Activated T-cell treated with anti-CD3 and anti-CD28 coated beads, Interleukin-2, amount 50 U/mL, for 4 hours (primary cell): ENCODE measurements at regions not wholly inside any gene's neighbourhood (a gene's known extent, or its start where the extent isn't known, plus 50 kb on each side); places are given as distances from the start of the nearest gene placed in this dataset.
"Not testable (repeated sequence)": the region's sequence is repeated elsewhere in the genome, so short reads cannot be mapped to it uniquely, and the experiment has no call there.

ENCODE experiments used
- ATAC-seq, 2 donors: fragments of 200-7000 bp; cut with Tn5 transposase; one replicate each; pipeline ENCODE4 v1.10.0; 2021
- DNase-seq: peaks from one replicate; pipeline ENCODE4 v3.0.0-alpha.2; 2020
- H3K27me3 Mint-ChIP-seq: one replicate; pipeline ENCODE4 v1.8.0; 2021; ENCODE audit warnings: low read depth, mixed read lengths
- H3K36me3 Mint-ChIP-seq: one replicate; pipeline ENCODE4 v1.8.0; 2022; ENCODE audit warnings: mixed read lengths; ENCODE audit not compliant: insufficient read depth
- H3K4me1 Mint-ChIP-seq: one replicate; pipeline ENCODE4 v1.8.0; 2021; ENCODE audit warnings: low read depth, mixed read lengths
- H3K4me3 Mint-ChIP-seq: one replicate; pipeline ENCODE4 v1.8.0; 2021; ENCODE audit warnings: mild to moderate bottlenecking, moderate library complexity, mixed read lengths
- H3K9me3 Mint-ChIP-seq: one replicate; pipeline ENCODE4 v1.8.0; 2021; ENCODE audit warnings: mixed read lengths

GRCh38 chr11:3583476-3583875 lies 58.3 kb downstream of the ART5 start:
- H3K4me1 Mint-ChIP-seq, H3K36me3 Mint-ChIP-seq, H3K4me3 Mint-ChIP-seq, DNase-seq, ATAC-seq, H3K9me3 Mint-ChIP-seq: not testable (repeated sequence)
- peaks cover 31% of the 10 kb centered on the region for H3K27me3 Mint-ChIP-seq

GRCh38 chr11:3581389-3581725 lies 60.4 kb downstream of the ART5 start:
- Mint-ChIP-seq H3K4me3 (peak overlapping the region; percentile 58), H3K27me3 (peaks cover 31% of the 10 kb centered on the region)
- not testable (repeated sequence) for DNase-seq, H3K36me3 Mint-ChIP-seq, ATAC-seq, H3K4me1 Mint-ChIP-seq, H3K9me3 Mint-ChIP-seq

GRCh38 chr11:3580487-3581388 lies 61.1 kb downstream of the ART5 start:
- DNase-seq (peak; percentile 64), ATAC-seq (peak in 1 of 2 donors; percentile 69)
- not testable (repeated sequence) for H3K4me1 Mint-ChIP-seq, H3K36me3 Mint-ChIP-seq, H3K9me3 Mint-ChIP-seq
- Mint-ChIP-seq H3K4me3 (peak overlapping the region; percentile 75), H3K27me3 (peaks cover 32% of the 10 kb centered on the region)

GRCh38 chr11:3579600-3580459 lies 62.0 kb downstream of the ART5 start:
- Mint-ChIP-seq H3K27me3 (peaks cover 32% of the 10 kb centered on the region), H3K4me3 (peak overlapping the region; percentile 75)
- not testable (repeated sequence) for ATAC-seq, H3K4me1 Mint-ChIP-seq, H3K9me3 Mint-ChIP-seq, DNase-seq, H3K36me3 Mint-ChIP-seq

GRCh38 chr11:3576066-3576604 lies 65.7 kb downstream of the ART5 start:
- not testable (repeated sequence) for H3K4me3 Mint-ChIP-seq, H3K9me3 Mint-ChIP-seq, ATAC-seq, H3K4me1 Mint-ChIP-seq, H3K36me3 Mint-ChIP-seq, DNase-seq
- H3K27me3 Mint-ChIP-seq = peaks cover 11% of the 10 kb centered on the region

GRCh38 chr11:3572976-3573647 lies 68.7 kb downstream of the ART5 start:
- H3K4me3 Mint-ChIP-seq, H3K4me1 Mint-ChIP-seq, H3K36me3 Mint-ChIP-seq, H3K9me3 Mint-ChIP-seq, H3K27me3 Mint-ChIP-seq, ATAC-seq, DNase-seq: not testable (repeated sequence)

GRCh38 chr11:3571752-3572151 lies 70.0 kb downstream of the ART5 start:
- not testable (repeated sequence) for H3K9me3 Mint-ChIP-seq, H3K36me3 Mint-ChIP-seq, ATAC-seq, DNase-seq, H3K4me3 Mint-ChIP-seq, H3K27me3 Mint-ChIP-seq, H3K4me1 Mint-ChIP-seq

GRCh38 chr11:3565838-3566237 lies 76.0 kb downstream of the ART5 start:
- ATAC-seq, H3K27me3 Mint-ChIP-seq, H3K4me3 Mint-ChIP-seq, H3K9me3 Mint-ChIP-seq, H3K36me3 Mint-ChIP-seq, DNase-seq, H3K4me1 Mint-ChIP-seq: not testable (repeated sequence)

- not testable (repeated sequence) for H3K27me3 Mint-ChIP-seq, H3K4me3 Mint-ChIP-seq, H3K4me1 Mint-ChIP-seq, H3K36me3 Mint-ChIP-seq, ATAC-seq, H3K9me3 Mint-ChIP-seq, DNase-seq
These were observed 77.4 kb downstream of the ART5 start for GRCh38 chr11:3564383-3564782.

- H3K9me3 Mint-ChIP-seq, H3K27me3 Mint-ChIP-seq, H3K36me3 Mint-ChIP-seq, ATAC-seq: not testable (repeated sequence)
- Mint-ChIP-seq H3K4me1 (peaks cover 16% of the 10 kb centered on the region), H3K4me3 (peak overlapping the region; percentile 67)
- peak; percentile 15 for DNase-seq
These were observed 87.2 kb downstream of the ART5 start for GRCh38 chr11:3554621-3555020.

- DNase-seq, H3K9me3 Mint-ChIP-seq, H3K27me3 Mint-ChIP-seq, H3K36me3 Mint-ChIP-seq, ATAC-seq: not testable (repeated sequence)
- peaks cover 19% of the 10 kb centered on the region for H3K4me1 Mint-ChIP-seq
- H3K4me3 Mint-ChIP-seq = peak overlapping the region; percentile 41
These were observed 96.8 kb downstream of the ART5 start for GRCh38 chr11:3544990-3545389.

GRCh38 chr11:3538220-3538619 lies 103.6 kb downstream of the ART5 start:
- H3K9me3 Mint-ChIP-seq = peaks cover 23% of the 10 kb centered on the region
- not testable (repeated sequence) for H3K36me3 Mint-ChIP-seq, ATAC-seq, H3K27me3 Mint-ChIP-seq, H3K4me3 Mint-ChIP-seq, DNase-seq
- H3K4me1 Mint-ChIP-seq = peaks cover 11% of the 10 kb centered on the region

- peaks cover 23% of the 10 kb centered on the region for H3K9me3 Mint-ChIP-seq
- H3K4me3 Mint-ChIP-seq, ATAC-seq, H3K36me3 Mint-ChIP-seq, H3K27me3 Mint-ChIP-seq, DNase-seq: not testable (repeated sequence)
- H3K4me1 Mint-ChIP-seq = peaks cover 11% of the 10 kb centered on the region
These were observed 104.5 kb downstream of the ART5 start for GRCh38 chr11:3537254-3537653.

- H3K4me3 Mint-ChIP-seq, ATAC-seq, H3K27me3 Mint-ChIP-seq, H3K4me1 Mint-ChIP-seq, DNase-seq, H3K36me3 Mint-ChIP-seq: not testable (repeated sequence)
- H3K9me3 Mint-ChIP-seq = peaks cover 13% of the 10 kb centered on the region
These were observed 108.8 kb downstream of the ART5 start for GRCh38 chr11:3532958-3533357.
